UCSD-AML1 (cell line): ENCODE measurements at regions not wholly inside any gene's neighbourhood (a gene's known extent, or its start where the extent isn't known, plus 50 kb on each side); places are given as distances from the start of the nearest gene placed in this dataset.

Source experiments
- DNase-seq: peaks from one replicate; lab custom pipeline; 2025; ENCODE audit not compliant: unreplicated experiment; lab: John Stamatoyannopoulos, UW

DNA sequence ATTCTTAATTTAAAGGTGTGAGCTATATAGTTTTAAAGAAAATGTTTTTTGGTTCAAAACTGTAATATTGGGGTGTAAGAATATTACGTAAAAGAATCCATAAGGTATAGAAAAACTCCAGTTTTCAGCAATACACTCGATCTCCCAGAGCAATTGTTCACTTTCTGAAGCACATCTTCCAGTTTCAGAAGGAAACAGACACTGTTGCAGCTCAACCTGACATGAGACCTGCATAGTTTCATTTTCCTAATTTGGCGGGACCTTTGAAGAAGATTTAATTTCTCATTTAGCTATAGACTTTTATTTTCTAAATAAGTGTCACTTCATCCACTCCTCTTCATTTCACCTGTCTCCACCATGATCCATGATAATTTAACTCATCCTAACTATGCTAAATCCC, 281.5 kb downstream of the HTR1B start:
- DNase-seq, result no peak

DNA sequence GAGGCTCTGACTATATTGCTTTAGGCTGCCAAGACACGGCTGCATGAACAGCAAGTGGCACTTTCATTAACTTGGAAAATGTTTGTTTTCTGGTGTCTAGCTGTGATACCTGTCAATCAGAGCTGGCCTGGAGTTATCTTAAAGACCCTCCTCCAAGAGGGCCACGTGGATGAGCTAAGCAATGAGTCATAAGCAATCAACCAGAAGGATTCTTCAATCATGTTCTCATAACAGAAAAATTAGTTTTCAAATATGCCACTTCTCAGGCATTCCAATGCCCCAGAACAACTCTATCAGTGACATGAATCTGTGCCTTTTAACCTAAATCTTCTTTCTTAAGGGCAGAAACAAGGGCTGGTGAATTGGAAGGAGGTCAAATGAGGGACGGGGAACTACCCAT, 283.0 kb downstream of the HTR1B start:
- DNase-seq, result no peak

DNA sequence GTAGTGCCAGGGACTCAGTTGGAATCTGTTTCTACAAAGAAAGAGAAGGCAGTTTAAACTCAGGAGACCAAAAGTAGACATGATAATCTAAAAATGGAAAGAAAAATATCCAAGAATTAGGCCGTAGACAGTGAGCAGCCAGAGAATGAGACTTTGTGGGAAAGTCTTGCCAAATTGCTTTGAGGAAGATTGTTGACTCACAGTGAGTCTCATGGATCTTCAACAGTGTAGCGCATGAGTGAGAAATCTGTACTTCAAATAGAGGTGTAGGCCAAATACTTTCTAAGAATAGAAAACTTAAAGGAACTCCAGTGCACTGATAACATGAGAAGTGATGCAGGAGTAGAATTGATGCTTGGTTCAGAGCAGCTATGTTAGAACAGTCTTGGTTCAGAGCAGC, 284.5 kb downstream of the HTR1B start:
- DNase-seq, result no peak

DNA sequence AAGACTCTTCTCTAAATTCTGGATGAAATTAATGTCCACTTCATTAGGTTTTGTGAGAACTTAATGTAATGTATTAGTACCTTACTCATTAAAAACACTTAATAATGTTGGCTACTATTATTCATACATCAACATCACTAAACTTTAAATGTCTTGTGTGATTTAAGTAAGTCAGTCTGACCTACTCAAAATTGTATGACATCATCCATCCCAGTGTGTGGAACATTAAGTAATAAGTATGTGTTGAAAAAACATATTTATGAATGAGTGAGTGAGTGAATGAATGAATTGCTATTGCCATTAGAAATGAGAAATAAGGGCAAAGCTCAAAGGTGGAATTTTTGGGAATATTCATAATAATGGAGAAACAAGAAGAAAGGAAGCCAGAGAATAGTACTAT, 285.8 kb downstream of the HTR1B start:
- no peak for DNase-seq

DNA sequence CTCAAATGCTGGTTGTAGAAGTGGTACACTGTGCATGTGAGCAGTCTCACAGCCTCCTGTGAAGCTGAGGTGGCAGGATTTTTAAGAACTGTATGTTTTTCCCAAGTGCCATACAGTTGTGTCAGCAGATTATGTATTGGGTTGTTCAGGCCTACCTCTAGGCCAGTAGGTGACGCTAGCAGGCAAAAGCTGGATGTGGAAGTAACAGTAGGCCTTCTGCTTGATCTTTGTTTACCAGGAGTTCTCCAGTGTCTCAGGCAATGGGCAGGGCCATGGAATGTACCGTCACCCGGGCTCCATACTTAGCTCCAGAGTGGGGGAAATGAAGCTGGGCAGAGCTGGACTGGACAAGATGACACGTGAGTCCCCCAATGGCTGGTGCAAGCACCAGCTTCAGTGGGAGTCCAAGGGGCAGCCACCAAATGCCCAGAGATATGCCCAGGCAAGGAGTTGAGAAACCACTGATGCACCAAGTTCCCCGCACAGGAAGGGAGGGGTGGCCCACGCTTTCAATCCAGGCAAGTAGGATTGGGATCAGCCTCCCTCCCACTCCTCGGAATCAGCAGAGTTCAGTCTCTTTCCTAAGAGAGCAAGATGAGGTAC, 289.7 kb downstream of the HTR1B start:
- peak; percentile 6 for DNase-seq

DNA sequence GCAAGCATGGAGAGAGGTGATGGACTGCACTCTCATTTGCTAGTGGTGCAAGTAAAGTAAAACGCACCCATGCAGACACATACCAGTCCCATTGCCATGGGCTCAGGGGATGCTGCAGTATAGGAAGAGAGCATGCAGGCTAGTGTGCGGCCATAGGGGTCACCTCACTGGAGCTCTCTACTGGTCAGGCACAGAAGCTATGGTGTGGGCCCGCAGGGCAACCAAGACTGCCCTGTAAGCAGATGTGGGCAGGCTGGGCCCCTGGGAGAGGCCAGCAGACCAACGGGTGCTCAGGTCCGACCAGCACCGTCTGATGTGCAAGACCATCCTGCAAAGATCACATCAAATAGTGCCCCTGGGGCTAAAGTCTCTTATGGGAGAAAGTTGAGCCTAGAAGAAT, 290.7 kb downstream of the HTR1B start:
- DNase-seq, result no peak

GRCh38 chr6:77159730-77160129, 303.6 kb downstream of the HTR1B start:
- DNase-seq, result no peak

- DNase-seq, result no peak
Measured at GRCh38 chr6:77151241-77151640, 312.1 kb downstream of the HTR1B start.

- DNase-seq, result no peak
Measured at GRCh38 chr6:77150736-77151135, 312.6 kb downstream of the HTR1B start.

DNA sequence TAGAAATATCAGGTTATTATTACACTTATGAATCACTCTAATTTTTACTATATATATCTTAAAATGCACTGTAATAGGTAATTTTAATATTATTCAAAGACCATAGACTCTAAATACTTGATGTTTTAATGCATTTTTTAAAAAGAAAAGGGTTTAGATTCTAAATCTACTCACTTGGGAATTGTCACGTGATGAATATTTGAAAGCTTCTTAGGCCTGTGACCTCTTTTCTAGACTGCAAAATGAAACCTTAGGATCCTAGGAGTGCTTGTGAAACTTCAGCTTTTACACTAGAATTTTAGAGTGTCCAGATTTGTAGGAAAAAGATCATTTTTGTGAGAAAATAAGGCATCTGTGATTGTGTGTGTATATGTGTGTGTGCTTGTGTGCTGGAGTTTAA, 318.0 kb downstream of the HTR1B start:
- DNase-seq, result no peak

- no peak for DNase-seq
Measured at GRCh38 chr6:77143659-77144447, 319.4 kb downstream of the HTR1B start.

- DNase-seq, result no peak
Measured at GRCh38 chr6:77136086-77136485, 327.2 kb downstream of the HTR1B start.

DNA sequence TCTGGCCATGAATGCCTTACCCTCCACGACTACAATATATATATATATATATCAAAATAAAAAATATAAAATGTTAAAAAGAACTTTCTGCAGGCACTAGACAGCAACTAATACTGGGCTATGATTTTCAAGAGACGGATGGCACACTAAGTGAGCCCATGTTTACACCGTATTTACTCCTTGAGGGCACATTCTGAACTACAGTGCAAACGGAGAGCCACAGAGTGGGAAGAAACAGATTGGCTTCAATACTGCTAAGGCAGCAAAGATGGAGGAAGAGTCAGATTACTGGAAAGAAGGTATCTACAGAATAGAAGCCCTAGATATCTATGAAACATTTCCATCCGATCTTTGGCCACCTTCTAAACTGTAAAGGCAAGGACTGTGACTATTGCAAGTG, 330.3 kb downstream of the HTR1B start:
- no peak for DNase-seq

DNA sequence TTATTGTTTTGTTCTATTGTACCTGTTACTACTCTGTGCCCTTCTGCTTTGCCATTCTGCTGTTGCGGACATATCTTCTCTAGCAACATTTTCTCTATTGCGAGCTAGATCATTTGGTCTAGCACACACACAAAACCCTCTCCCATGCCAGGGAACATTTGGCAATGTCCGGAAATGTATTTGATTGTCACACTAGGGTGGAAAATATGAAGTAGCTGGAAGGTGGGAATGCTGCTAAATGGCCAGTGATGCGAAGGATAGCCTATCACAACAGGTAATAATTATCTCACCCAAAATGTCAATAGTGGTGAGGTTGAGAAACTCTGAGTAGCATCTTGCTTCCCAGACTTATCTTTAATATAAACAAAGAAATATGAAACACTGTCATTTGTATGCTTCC, 331.9 kb downstream of the HTR1B start:
- DNase-seq, result no peak

DNA sequence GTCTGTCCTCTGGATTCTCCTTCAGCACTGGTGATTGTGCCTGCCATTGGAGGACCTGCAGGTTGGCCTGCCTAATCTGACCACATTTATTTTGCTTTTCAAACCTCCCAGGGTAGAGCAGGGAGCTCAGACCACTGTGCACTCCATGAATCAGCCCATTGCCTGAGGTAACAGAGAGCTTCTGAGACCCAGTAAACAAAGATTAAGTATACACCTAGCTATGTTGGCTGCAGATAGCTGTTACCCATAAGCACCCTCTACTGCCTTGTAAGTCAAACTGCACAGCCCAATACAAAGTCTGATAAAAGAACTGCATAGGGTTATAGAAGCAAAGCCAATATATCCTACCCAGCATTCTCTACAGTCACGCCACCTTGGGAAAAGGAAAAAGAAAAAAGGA, 338.7 kb downstream of the HTR1B start:
- DNase-seq, result no peak

GRCh38 chr6:77123527-77123926, 339.8 kb downstream of the HTR1B start:
- no peak for DNase-seq

- no peak for DNase-seq
Measured at GRCh38 chr6:77106992-77107391, 356.3 kb downstream of the HTR1B start.

DNA sequence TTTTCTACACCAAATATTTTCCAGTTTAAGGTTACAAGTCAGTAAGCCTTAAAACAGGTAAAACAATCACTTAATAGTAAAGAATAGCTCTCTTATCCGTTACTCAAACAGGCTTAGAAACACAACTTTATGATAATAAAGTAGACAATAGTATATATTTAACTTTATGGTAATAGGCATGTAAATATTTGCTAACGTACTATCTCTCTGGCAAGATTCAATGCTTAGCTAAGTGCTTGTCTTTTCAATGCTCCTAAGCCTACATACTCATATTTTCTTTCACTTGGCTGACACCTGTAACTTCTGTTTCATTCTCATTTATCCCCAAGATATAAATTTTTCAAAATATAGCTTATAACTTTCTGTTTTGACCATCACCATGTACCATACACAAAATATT, 358.2 kb downstream of the HTR1B start:
- no peak for DNase-seq

DNA sequence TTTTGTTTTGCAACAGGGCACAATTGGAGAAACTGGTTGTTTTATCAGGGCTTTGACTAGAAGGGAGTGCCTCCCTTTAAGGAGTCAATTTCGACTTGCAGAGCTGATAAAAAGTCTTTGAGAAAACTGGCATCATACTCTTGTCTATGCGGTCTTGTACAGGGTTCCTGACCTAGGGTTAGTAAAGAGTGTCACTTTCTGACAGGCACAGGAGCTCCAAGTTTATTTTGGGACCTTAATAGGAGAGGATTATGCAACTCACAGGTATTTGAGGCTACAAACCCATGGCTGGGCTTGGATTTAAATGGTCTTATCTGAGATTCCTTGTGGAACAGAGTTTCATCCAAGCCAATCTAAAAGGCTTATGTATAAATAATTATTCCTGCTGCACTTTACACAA, 365.4 kb downstream of the HTR1B start:
- DNase-seq, result no peak

- no peak for DNase-seq
Measured at GRCh38 chr6:77095936-77096627, 367.2 kb downstream of the HTR1B start.

DNA sequence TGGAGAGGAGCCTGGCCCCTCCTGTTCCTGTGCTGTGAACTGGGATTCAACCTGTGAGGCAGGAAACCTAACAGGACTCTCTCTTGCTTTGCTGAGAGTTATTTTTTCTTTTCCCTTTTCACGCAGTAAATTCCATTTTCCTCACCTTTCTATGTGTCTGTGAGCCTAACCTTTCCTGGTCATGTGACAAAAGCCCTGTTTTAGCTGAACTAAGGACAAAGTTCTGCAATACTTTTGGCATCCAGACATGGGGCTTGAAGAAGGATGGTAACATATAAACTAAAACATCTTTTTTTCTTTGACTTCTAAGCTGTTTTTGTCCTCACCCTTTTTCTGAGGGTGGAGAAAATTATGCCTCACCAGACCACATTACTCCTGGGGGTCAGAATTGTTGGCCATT, 368.5 kb downstream of the HTR1B start:
- DNase-seq, result no peak

GRCh38 chr6:77092971-77093370, 370.3 kb downstream of the HTR1B start:
- no peak for DNase-seq
